ENCODE measurements at regions not wholly inside any gene's neighbourhood (a gene's known extent, or its start where the extent isn't known, plus 50 kb on each side); places are given as distances from the start of the nearest gene placed in this dataset.

DNA sequence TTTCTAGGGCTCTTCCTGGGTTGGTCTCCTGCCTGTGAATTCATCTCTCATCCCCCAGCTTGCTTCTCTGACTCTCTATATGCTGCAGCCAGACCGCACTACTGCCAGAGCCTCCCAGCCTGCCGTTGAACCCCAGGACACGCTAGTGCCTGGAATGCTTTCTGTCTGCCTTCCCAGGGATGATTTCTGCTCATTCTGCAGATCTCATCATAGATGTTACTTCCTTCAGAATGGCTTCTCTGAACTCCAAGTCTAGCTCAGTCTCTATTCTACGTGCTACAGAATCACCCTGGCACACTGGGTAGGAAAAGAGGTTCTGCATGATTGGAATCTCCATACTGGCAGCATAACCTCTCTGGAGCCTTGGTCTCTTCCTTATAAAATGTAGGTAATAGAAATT is 94.8 kb upstream of the RAB12 start:
- Histone ChIP-seq H3K9me1 (ENCODE audit: insufficient read depth, low read length) (no peaks in the 10 kb centered on the region), H3K27ac (ENCODE audit: insufficient read depth, low read length) (no peak overlapping the region), H3K14ac (replicated peaks; ENCODE audit: low read depth, low read length) (no peak overlapping the region), H2BK15ac (ENCODE audit: low read depth, low read length) (no peak overlapping the region), H3K36me3 (ENCODE audit: control insufficient read depth, insufficient read depth, low read length) (no peaks in the 10 kb centered on the region), H3K18ac (ENCODE audit: low read depth, low read length) (no peak overlapping the region), H2AK5ac (ENCODE audit: low read depth, low read length) (no peak overlapping the region), H3K23ac (ENCODE audit: low read depth, low read length) (no peak overlapping the region), H3K4me1 (ENCODE audit: control insufficient read depth, insufficient read depth, low read length) (no peaks in the 10 kb centered on the region), H3K79me1 (ENCODE audit: low read depth in 1 of 2, low read length in 2 of 2) (no peaks in the 10 kb centered on the region), H2AFZ (replicated peaks; ENCODE audit: low read length, poor library complexity) (no peak overlapping the region), H2BK120ac (ENCODE audit: low read depth, low read length) (no peak overlapping the region), H3K4me3 (ENCODE audit: insufficient read depth, low read depth, low read length) (no peak overlapping the region), H2BK20ac (ENCODE audit: low read depth, low read length) (no peak overlapping the region), H4K20me1 (ENCODE audit: insufficient read depth, low read length) (no peaks in the 10 kb centered on the region), H3K9ac (ENCODE audit: low read depth, low read length) (no peak overlapping the region), H4K8ac (ENCODE audit: low read depth in 2 of 2, low read length in 2 of 2) (no peak overlapping the region), H2AK9ac (replicated peaks; ENCODE audit: low read depth, low read length, poor library complexity) (no peak overlapping the region), H3K56ac (ENCODE audit: extremely low read depth, insufficient read depth, low read length) (no peak overlapping the region), H3K4me2 (ENCODE audit: low read depth, low read length) (no peak overlapping the region), H3K9me3 (ENCODE audit: control insufficient read depth, insufficient read depth, low read length) (no peaks in the 10 kb centered on the region), H4K5ac (ENCODE audit: low read depth, low read length) (no peak overlapping the region), H3K27me3 (ENCODE audit: control insufficient read depth, insufficient read depth, low read length) (peaks cover 14% of the 10 kb centered on the region), H4K91ac (ENCODE audit: insufficient read depth, low read depth, low read length) (no peak overlapping the region), H2BK5ac (ENCODE audit: low read depth, low read length, poor library complexity, severe bottlenecking) (no peak overlapping the region), H3K4ac (ENCODE audit: low read depth, low read length) (no peak overlapping the region)
- 90% methylated on average over 2 of the region's 4 CpGs; no CpG with 5 or more reads in 1 of the 2 experiments for WGBS, 2 experiments (ENCODE audit: extremely low coverage in 2 of 2, insufficient read length in 1 of 2)
- DNase-seq (no peak), ATAC-seq (ENCODE audit: low read depth) (no peak)
- TF ChIP-seq RCOR1 (IDR thresholded peaks at IDR 0.05; ENCODE audit: insufficient replicate concordance, low read length) (no peak), CHD1 (IDR thresholded peaks at IDR 0.05; ENCODE audit: low read depth, low read length) (no peak), ELK1 (IDR thresholded peaks at IDR 0.05; ENCODE audit: borderline replicate concordance, low read depth, low read length) (no peak), MAFK (IDR thresholded peaks at IDR 0.05; ENCODE audit: low read depth, low read length) (no peak), CEBPB (IDR thresholded peaks at IDR 0.05; ENCODE audit: low read depth, low read length) (no peak), NFE2L2 (IDR thresholded peaks at IDR 0.05; ENCODE audit: low read depth, low read length) (no peak), BHLHE40 (IDR thresholded peaks at IDR 0.05; ENCODE audit: low read depth, low read length) (no peak), MAZ (IDR thresholded peaks at IDR 0.05; ENCODE audit: borderline replicate concordance, low read depth, low read length) (no peak), RAD21 (IDR thresholded peaks at IDR 0.05; ENCODE audit: low read length) (no peak), FOS (IDR thresholded peaks at IDR 0.05; ENCODE audit: low read depth, low read length) (no peak), MXI1 (IDR thresholded peaks at IDR 0.05; ENCODE audit: borderline replicate concordance, low read depth, low read length) (no peak), RFX5 (IDR thresholded peaks at IDR 0.05; ENCODE audit: low read depth, low read length) (no peak), POLR2A (IDR thresholded peaks at IDR 0.05; ENCODE audit: low read depth, low read length) (no peak), SMC3 (IDR thresholded peaks at IDR 0.05; ENCODE audit: low read depth, low read length) (no peak)
- TF ChIP-seq, protein P1, sequence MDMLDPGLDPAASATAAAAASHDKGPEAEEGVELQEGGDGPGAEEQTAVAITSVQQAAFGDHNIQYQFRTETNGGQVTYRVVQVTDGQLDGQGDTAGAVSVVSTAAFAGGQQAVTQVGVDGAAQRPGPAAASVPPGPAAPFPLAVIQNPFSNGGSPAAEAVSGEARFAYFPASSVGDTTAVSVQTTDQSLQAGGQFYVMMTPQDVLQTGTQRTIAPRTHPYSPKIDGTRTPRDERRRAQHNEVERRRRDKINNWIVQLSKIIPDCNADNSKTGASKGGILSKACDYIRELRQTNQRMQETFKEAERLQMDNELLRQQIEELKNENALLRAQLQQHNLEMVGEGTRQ (IDR thresholded peaks at IDR 0.05; ENCODE audit: low read depth, low read length), result no peak
- TF ChIP-seq, protein P2, sequence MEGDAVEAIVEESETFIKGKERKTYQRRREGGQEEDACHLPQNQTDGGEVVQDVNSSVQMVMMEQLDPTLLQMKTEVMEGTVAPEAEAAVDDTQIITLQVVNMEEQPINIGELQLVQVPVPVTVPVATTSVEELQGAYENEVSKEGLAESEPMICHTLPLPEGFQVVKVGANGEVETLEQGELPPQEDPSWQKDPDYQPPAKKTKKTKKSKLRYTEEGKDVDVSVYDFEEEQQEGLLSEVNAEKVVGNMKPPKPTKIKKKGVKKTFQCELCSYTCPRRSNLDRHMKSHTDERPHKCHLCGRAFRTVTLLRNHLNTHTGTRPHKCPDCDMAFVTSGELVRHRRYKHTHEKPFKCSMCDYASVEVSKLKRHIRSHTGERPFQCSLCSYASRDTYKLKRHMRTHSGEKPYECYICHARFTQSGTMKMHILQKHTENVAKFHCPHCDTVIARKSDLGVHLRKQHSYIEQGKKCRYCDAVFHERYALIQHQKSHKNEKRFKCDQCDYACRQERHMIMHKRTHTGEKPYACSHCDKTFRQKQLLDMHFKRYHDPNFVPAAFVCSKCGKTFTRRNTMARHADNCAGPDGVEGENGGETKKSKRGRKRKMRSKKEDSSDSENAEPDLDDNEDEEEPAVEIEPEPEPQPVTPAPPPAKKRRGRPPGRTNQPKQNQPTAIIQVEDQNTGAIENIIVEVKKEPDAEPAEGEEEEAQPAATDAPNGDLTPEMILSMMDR (conservative IDR thresholded peaks at IDR 0.05; ENCODE audit: low read depth, low read length), result no peak
- no TSS peak for BruUV-seq (replicated peaks)
- ChIA-PET CTCF (no interaction called here), POLR2A (ENCODE audit: unreplicated experiment) (no interaction called here)
- in situ Hi-C loops (cut with MboI; ENCODE audit: low sequenced_read_pairs) (no loop called here), dilution Hi-C loops (cut with HindIII; ENCODE audit: low sequenced_read_pairs, unreplicated experiment) (no loop called here), intact Hi-C loops (cut with micrococcal nuclease) (no loop called here)
